GM23338 (cell line): ENCODE measurements at regions not wholly inside any gene's neighbourhood (a gene's known extent, or its start where the extent isn't known, plus 50 kb on each side); places are given as distances from the start of the nearest gene placed in this dataset.
"Not testable (repeated sequence)": the region's sequence is repeated elsewhere in the genome, so short reads cannot be mapped to it uniquely, and the experiment has no call there.

ENCODE experiments used
- ATAC-seq: fragments of 200-7000 bp; cut with Tn5 transposase; 3 replicates; pipeline ENCODE4 v1.9.1; 2020
- DNase-seq: peaks from one replicate; pipeline ENCODE4 v3.0.0-alpha.2; 2015; ENCODE audit warnings: low spot score
- H2AFZ ChIP-seq: fragments of 200-600 bp; sonication (generic); 2 replicates; pipeline ENCODE4 v1.8.0; 2016; ENCODE audit warnings: antibody characterized with exemption, mild to moderate bottlenecking, moderate library complexity
- H3F3A ChIP-seq: fragments of 200-600 bp; sonication (generic); replicated peaks from 2 replicates; pipeline ENCODE4 v1.8.0; 2017; ENCODE audit warnings: antibody characterized with exemption, mixed run types, low read depth
- H3K27ac ChIP-seq: fragments of 200-600 bp; sonication (generic); 2 replicates; pipeline ENCODE4 v1.6.1; 2016; ENCODE audit warnings: low read depth
- H3K27me3 ChIP-seq: fragments of 200-600 bp; sonication (generic); 2 replicates; pipeline ENCODE4 v1.8.0; 2016; ENCODE audit warnings: mild to moderate bottlenecking, mixed run types, moderate library complexity; ENCODE audit not compliant: insufficient read depth
- H3K36me3 ChIP-seq: fragments of 200-600 bp; sonication (generic); 2 replicates; pipeline ENCODE4 v1.8.0; 2016; ENCODE audit warnings: mild to moderate bottlenecking; ENCODE audit not compliant: insufficient read depth
- H3K4me1 ChIP-seq: fragments of 200-600 bp; sonication (generic); 2 replicates; pipeline ENCODE4 v1.8.0; 2016; ENCODE audit warnings: mild to moderate bottlenecking, moderate library complexity; ENCODE audit not compliant: insufficient read depth
- H3K4me2 ChIP-seq: fragments of 200-600 bp; sonication (generic); 2 replicates; pipeline ENCODE4 v1.7.1; 2017; ENCODE audit warnings: mixed run types
- H3K4me3 ChIP-seq: fragments of 200-600 bp; sonication (generic); 2 replicates; pipeline ENCODE4 v1.6.1; 2016; ENCODE audit warnings: mixed run types
- H3K79me2 ChIP-seq: fragments of 200-600 bp; sonication (generic); replicated peaks from 2 replicates; pipeline ENCODE4 v1.8.0; 2017; ENCODE audit warnings: mild to moderate bottlenecking; ENCODE audit not compliant: insufficient read depth
- H3K9me2 ChIP-seq: fragments of 200-600 bp; sonication (generic); 2 replicates; pipeline ENCODE4 v1.8.0; 2017; ENCODE audit not compliant: insufficient read depth
- H4K20me1 ChIP-seq: fragments of 200-600 bp; sonication (generic); replicated peaks from 2 replicates; pipeline ENCODE4 v1.8.0; 2017; ENCODE audit warnings: mild to moderate bottlenecking; ENCODE audit not compliant: insufficient read depth
- H3K27ac Mint-ChIP-seq: 2 replicates; pipeline ENCODE4 v1.8.0; 2020; ENCODE audit warnings: inconsistent platforms, mild to moderate bottlenecking, moderate library complexity, mixed read lengths
- H3K27me3 Mint-ChIP-seq: 3 replicates; pipeline ENCODE4 v1.8.0; 2022; ENCODE audit warnings: low read depth, mild to moderate bottlenecking, moderate library complexity, mixed read lengths, inconsistent platforms; ENCODE audit not compliant: insufficient read depth, poor library complexity
- H3K36me3 Mint-ChIP-seq: 3 replicates; pipeline ENCODE4 v1.8.0; 2021; ENCODE audit warnings: low read depth, mild to moderate bottlenecking, inconsistent platforms, moderate library complexity, mixed read lengths
- H3K4me1 Mint-ChIP-seq: 3 replicates; pipeline ENCODE4 v1.8.0; 2020; ENCODE audit warnings: mild to moderate bottlenecking, inconsistent platforms, mixed read lengths
- H3K4me3 Mint-ChIP-seq: 3 replicates; pipeline ENCODE4 v1.8.0; 2021; ENCODE audit warnings: moderate library complexity, mild to moderate bottlenecking, inconsistent platforms, mixed read lengths
- H3K9me3 Mint-ChIP-seq: 3 replicates; pipeline ENCODE4 v1.8.0; 2020; ENCODE audit warnings: moderate library complexity, mild to moderate bottlenecking, inconsistent platforms, mixed read lengths
- CREB1 ChIP-seq: fragments of 250-450 bp; sonication (Bioruptor Pico); IDR thresholded peaks from 2 replicates; pipeline ENCODE4 v1.5.0; 2020; ENCODE audit warnings: low read depth, mild to moderate bottlenecking, moderate library complexity
- EZH2 ChIP-seq: fragments of 200-600 bp; sonication (generic); IDR thresholded peaks from one replicate; pipeline ENCODE4 v1.8.0; 2017; ENCODE audit warnings: antibody characterized with exemption, mild to moderate bottlenecking, low read depth; ENCODE audit not compliant: unreplicated experiment
- JUNB ChIP-seq: IDR thresholded peaks from one replicate; pipeline ENCODE4 v1.6.1; 2016; ENCODE audit warnings: antibody characterized with exemption; ENCODE audit not compliant: unreplicated experiment
- STAT1 ChIP-seq: IDR thresholded peaks from one replicate; pipeline ENCODE4 v1.6.1; 2016; ENCODE audit warnings: antibody characterized with exemption; ENCODE audit not compliant: unreplicated experiment
- TF ChIP-seq, protein P1 (sequence below): fragments of 250-450 bp; sonication (Bioruptor Pico); IDR thresholded peaks from 2 replicates; pipeline ENCODE4 v1.5.0; 2020; ENCODE audit warnings: mild to moderate bottlenecking, moderate library complexity
- TF ChIP-seq, protein P2 (sequence below), 2 experiments: fragments of 200-600 bp in 1 of 2; sonication (generic) in 1 of 2; conservative IDR thresholded peaks; 2 replicates each; pipeline versions ENCODE4 v1.5.1 to v1.6.1; 2016 to 2017; ENCODE audit warnings: antibody characterized with exemption in 2 of 2, low read depth in 2 of 2, mild to moderate bottlenecking in 2 of 2, moderate library complexity in 1 of 2
- TF ChIP-seq, protein P3 (sequence below): IDR thresholded peaks from one replicate; pipeline ENCODE4 v1.6.1; 2018; ENCODE audit warnings: antibody characterized with exemption; ENCODE audit not compliant: unreplicated experiment

- TF ChIP-seq, protein P1, sequence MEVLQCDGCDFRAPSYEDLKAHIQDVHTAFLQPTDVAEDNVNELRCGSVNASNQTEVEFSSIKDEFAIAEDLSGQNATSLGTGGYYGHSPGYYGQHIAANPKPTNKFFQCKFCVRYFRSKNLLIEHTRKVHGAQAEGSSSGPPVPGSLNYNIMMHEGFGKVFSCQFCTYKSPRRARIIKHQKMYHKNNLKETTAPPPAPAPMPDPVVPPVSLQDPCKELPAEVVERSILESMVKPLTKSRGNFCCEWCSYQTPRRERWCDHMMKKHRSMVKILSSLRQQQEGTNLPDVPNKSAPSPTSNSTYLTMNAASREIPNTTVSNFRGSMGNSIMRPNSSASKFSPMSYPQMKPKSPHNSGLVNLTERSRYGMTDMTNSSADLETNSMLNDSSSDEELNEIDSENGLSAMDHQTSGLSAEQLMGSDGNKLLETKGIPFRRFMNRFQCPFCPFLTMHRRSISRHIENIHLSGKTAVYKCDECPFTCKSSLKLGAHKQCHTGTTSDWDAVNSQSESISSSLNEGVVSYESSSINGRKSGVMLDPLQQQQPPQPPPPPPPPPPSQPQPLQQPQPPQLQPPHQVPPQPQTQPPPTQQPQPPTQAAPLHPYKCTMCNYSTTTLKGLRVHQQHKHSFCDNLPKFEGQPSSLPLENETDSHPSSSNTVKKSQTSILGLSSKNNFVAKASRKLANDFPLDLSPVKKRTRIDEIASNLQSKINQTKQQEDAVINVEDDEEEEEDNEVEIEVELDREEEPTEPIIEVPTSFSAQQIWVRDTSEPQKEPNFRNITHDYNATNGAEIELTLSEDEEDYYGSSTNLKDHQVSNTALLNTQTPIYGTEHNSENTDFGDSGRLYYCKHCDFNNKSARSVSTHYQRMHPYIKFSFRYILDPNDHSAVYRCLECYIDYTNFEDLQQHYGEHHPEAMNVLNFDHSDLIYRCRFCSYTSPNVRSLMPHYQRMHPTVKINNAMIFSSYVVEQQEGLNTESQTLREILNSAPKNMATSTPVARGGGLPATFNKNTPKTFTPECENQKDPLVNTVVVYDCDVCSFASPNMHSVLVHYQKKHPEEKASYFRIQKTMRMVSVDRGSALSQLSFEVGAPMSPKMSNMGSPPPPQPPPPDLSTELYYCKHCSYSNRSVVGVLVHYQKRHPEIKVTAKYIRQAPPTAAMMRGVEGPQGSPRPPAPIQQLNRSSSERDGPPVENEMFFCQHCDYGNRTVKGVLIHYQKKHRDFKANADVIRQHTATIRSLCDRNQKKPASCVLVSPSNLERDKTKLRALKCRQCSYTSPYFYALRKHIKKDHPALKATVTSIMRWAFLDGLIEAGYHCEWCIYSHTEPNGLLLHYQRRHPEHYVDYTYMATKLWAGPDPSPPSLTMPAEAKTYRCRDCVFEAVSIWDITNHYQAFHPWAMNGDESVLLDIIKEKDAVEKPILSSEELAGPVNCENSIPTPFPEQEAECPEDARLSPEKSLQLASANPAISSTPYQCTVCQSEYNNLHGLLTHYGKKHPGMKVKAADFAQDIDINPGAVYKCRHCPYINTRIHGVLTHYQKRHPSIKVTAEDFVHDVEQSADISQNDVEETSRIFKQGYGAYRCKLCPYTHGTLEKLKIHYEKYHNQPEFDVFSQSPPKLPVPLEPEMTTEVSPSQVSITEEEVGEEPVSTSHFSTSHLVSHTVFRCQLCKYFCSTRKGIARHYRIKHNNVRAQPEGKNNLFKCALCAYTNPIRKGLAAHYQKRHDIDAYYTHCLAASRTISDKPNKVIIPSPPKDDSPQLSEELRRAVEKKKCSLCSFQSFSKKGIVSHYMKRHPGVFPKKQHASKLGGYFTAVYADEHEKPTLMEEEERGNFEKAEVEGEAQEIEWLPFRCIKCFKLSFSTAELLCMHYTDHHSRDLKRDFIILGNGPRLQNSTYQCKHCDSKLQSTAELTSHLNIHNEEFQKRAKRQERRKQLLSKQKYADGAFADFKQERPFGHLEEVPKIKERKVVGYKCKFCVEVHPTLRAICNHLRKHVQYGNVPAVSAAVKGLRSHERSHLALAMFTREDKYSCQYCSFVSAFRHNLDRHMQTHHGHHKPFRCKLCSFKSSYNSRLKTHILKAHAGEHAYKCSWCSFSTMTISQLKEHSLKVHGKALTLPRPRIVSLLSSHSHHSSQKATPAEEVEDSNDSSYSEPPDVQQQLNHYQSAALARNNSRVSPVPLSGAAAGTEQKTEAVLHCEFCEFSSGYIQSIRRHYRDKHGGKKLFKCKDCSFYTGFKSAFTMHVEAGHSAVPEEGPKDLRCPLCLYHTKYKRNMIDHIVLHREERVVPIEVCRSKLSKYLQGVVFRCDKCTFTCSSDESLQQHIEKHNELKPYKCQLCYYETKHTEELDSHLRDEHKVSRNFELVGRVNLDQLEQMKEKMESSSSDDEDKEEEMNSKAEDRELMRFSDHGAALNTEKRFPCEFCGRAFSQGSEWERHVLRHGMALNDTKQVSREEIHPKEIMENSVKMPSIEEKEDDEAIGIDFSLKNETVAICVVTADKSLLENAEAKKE, result no peak
These were observed 64.4 kb upstream of the HTR2C start (continued) for GRCh38 chrX:114519524-114519923.

- H3K4me1 Mint-ChIP-seq, H3K9me2 ChIP-seq, H3K36me3 Mint-ChIP-seq, H3K27ac Mint-ChIP-seq, H3K36me3 ChIP-seq, H2AFZ ChIP-seq, H3K27ac ChIP-seq, H3F3A ChIP-seq, H3K27me3 ChIP-seq, DNase-seq, H3K79me2 ChIP-seq, H3K4me3 Mint-ChIP-seq, H3K4me1 ChIP-seq, ATAC-seq, H3K4me3 ChIP-seq, H3K27me3 Mint-ChIP-seq, H3K4me2 ChIP-seq, H4K20me1 ChIP-seq: not testable (repeated sequence)
- H3K9me3 Mint-ChIP-seq, result peaks cover 12% of the 10 kb centered on the region
These were observed 63.2 kb upstream of the HTR2C start for GRCh38 chrX:114520701-114521100.

- Histone ChIP-seq H3K4me2 (no peak overlapping the region), H3F3A (no peaks in the 10 kb centered on the region), H3K36me3 (no peaks in the 10 kb centered on the region), H3K27me3 (no peaks in the 10 kb centered on the region), H3K4me3 (no peak overlapping the region), H3K4me1 (no peaks in the 10 kb centered on the region), H3K79me2 (no peaks in the 10 kb centered on the region), H2AFZ (no peak overlapping the region), H3K9me2 (no peaks in the 10 kb centered on the region), H4K20me1 (no peaks in the 10 kb centered on the region), H3K27ac (no peak overlapping the region)
- Mint-ChIP-seq H3K36me3 (no peaks in the 10 kb centered on the region), H3K9me3 (no peaks in the 10 kb centered on the region), H3K27me3 (no peaks in the 10 kb centered on the region), H3K4me3 (no peak overlapping the region), H3K4me1 (no peaks in the 10 kb centered on the region), H3K27ac (no peak overlapping the region)
- DNase-seq (no peak), ATAC-seq (no peak)
- TF ChIP-seq STAT1, result no peak
- TF ChIP-seq CREB1, result no peak
- no peak for TF ChIP-seq JUNB
- TF ChIP-seq, protein P2, sequence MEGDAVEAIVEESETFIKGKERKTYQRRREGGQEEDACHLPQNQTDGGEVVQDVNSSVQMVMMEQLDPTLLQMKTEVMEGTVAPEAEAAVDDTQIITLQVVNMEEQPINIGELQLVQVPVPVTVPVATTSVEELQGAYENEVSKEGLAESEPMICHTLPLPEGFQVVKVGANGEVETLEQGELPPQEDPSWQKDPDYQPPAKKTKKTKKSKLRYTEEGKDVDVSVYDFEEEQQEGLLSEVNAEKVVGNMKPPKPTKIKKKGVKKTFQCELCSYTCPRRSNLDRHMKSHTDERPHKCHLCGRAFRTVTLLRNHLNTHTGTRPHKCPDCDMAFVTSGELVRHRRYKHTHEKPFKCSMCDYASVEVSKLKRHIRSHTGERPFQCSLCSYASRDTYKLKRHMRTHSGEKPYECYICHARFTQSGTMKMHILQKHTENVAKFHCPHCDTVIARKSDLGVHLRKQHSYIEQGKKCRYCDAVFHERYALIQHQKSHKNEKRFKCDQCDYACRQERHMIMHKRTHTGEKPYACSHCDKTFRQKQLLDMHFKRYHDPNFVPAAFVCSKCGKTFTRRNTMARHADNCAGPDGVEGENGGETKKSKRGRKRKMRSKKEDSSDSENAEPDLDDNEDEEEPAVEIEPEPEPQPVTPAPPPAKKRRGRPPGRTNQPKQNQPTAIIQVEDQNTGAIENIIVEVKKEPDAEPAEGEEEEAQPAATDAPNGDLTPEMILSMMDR (conservative IDR thresholded peaks at IDR 0.05; ENCODE audit: low read depth in 2 of 2), result no peak
- no peak for TF ChIP-seq EZH2
- TF ChIP-seq, protein P3, sequence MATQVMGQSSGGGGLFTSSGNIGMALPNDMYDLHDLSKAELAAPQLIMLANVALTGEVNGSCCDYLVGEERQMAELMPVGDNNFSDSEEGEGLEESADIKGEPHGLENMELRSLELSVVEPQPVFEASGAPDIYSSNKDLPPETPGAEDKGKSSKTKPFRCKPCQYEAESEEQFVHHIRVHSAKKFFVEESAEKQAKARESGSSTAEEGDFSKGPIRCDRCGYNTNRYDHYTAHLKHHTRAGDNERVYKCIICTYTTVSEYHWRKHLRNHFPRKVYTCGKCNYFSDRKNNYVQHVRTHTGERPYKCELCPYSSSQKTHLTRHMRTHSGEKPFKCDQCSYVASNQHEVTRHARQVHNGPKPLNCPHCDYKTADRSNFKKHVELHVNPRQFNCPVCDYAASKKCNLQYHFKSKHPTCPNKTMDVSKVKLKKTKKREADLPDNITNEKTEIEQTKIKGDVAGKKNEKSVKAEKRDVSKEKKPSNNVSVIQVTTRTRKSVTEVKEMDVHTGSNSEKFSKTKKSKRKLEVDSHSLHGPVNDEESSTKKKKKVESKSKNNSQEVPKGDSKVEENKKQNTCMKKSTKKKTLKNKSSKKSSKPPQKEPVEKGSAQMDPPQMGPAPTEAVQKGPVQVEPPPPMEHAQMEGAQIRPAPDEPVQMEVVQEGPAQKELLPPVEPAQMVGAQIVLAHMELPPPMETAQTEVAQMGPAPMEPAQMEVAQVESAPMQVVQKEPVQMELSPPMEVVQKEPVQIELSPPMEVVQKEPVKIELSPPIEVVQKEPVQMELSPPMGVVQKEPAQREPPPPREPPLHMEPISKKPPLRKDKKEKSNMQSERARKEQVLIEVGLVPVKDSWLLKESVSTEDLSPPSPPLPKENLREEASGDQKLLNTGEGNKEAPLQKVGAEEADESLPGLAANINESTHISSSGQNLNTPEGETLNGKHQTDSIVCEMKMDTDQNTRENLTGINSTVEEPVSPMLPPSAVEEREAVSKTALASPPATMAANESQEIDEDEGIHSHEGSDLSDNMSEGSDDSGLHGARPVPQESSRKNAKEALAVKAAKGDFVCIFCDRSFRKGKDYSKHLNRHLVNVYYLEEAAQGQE, result no peak
These were observed 51.6 kb upstream of the HTR2C start for GRCh38 chrX:114532111-114532805.
